ENCODE measurements at regions not wholly inside any gene's neighbourhood (a gene's known extent, or its start where the extent isn't known, plus 50 kb on each side); places are given as distances from the start of the nearest gene placed in this dataset.

- no peak for TF ChIP-seq POLR2AphosphoS5 (IDR thresholded peaks at IDR 0.05)
- no peak for TF ChIP-seq CTCF (IDR thresholded peaks at IDR 0.05)
Measured at GRCh38 chr21:16241479-16241963, 511.7 kb downstream of the USP25 start.

All from prostate gland (tissue), 2 donors.